ENCODE measurements at regions not wholly inside any gene's neighbourhood (a gene's known extent, or its start where the extent isn't known, plus 50 kb on each side); places are given as distances from the start of the nearest gene placed in this dataset.

GRCh38 chr15:31830591-31830990, 199.7 kb upstream of the CHRNA7 start:
- Mint-ChIP-seq H3K27me3 (peaks cover 15 to 28% of the 10 kb centered on the region in 2 donors), H3K27ac (no peak overlapping the region), H3K36me3 (no peaks in the 10 kb centered on the region), H3K9me3 (peaks cover 0 to 6% (median 0%) of the 10 kb centered on the region in 3 donors), H3K4me1 (no peaks in the 10 kb centered on the region), H3K4me3 (no peak overlapping the region)
- ATAC-seq (replicated peaks in 1 of 4) (no peak), DNase-seq (no peak)
- Histone ChIP-seq H3K9me3 (no peaks in the 10 kb centered on the region), H3K27me3 (replicated peaks in 1 of 2; ENCODE audit: control insufficient read depth in 2 of 2, extremely low read depth in 1 of 2, insufficient read depth in 2 of 2, low read length in 1 of 2) (peaks cover 0 to 13% of the 10 kb centered on the region in 2 experiments), H3K27ac (ENCODE audit: low read length) (no peak overlapping the region), H3K36me3 (ENCODE audit: control insufficient read depth in 2 of 2, extremely low read depth in 1 of 2, insufficient read depth in 1 of 2, low read length in 1 of 2) (no peaks in the 10 kb centered on the region), H3K4me1 (ENCODE audit: control insufficient read depth in 1 of 2, extremely low read depth in 1 of 2, insufficient read depth in 2 of 2, low read length in 2 of 2) (no peaks in the 10 kb centered on the region), H3K4me3 (ENCODE audit: control insufficient read depth in 1 of 2, extremely low read depth in 1 of 2, low read length in 1 of 2) (no peak overlapping the region)
- POLR2A ChIA-PET, result no interaction called here
- CTCF ChIA-PET, result no interaction called here
- WGBS (ENCODE audit: insufficient coverage), result no CpG with 5 or more reads among the region's 1 CpG

GRCh38 chr15:31831596-31831995, 198.7 kb upstream of the CHRNA7 start:
- Mint-ChIP-seq H3K36me3 (no peaks in the 10 kb centered on the region), H3K4me1 (no peaks in the 10 kb centered on the region), H3K27ac (no peak overlapping the region), H3K9me3 (peaks cover 0 to 6% (median 0%) of the 10 kb centered on the region in 3 donors), H3K4me3 (no peak overlapping the region), H3K27me3 (peaks cover 15 to 29% of the 10 kb centered on the region in 2 donors)
- no peak for ATAC-seq (replicated peaks in 1 of 4)
- ChIA-PET POLR2A (no interaction called here), CTCF (no interaction called here)
- Histone ChIP-seq H3K27ac (ENCODE audit: low read length) (no peak overlapping the region), H3K9me3 (no peaks in the 10 kb centered on the region), H3K4me3 (ENCODE audit: control insufficient read depth in 1 of 2, extremely low read depth in 1 of 2, low read length in 1 of 2) (no peak overlapping the region), H3K27me3 (replicated peaks in 1 of 2; ENCODE audit: control insufficient read depth in 2 of 2, extremely low read depth in 1 of 2, insufficient read depth in 2 of 2, low read length in 1 of 2) (peaks cover 0 to 7% of the 10 kb centered on the region in 2 experiments), H3K4me1 (ENCODE audit: control insufficient read depth in 1 of 2, extremely low read depth in 1 of 2, insufficient read depth in 2 of 2, low read length in 2 of 2) (no peaks in the 10 kb centered on the region), H3K36me3 (ENCODE audit: control insufficient read depth in 2 of 2, extremely low read depth in 1 of 2, insufficient read depth in 1 of 2, low read length in 1 of 2) (no peaks in the 10 kb centered on the region)
- DNase-seq, result no peak
- 85% methylated on average over 8 of the region's 10 CpGs for WGBS (ENCODE audit: insufficient coverage)

GRCh38 chr15:31834654-31835053, 195.7 kb upstream of the CHRNA7 start:
- Histone ChIP-seq H3K27ac (ENCODE audit: low read length) (no peak overlapping the region), H3K4me3 (ENCODE audit: control insufficient read depth in 1 of 2, extremely low read depth in 1 of 2, low read length in 1 of 2) (no peak overlapping the region), H3K27me3 (replicated peaks in 1 of 2; ENCODE audit: control insufficient read depth in 2 of 2, extremely low read depth in 1 of 2, insufficient read depth in 2 of 2, low read length in 1 of 2) (peaks cover 0 to 15% of the 10 kb centered on the region in 2 experiments), H3K4me1 (ENCODE audit: control insufficient read depth in 1 of 2, extremely low read depth in 1 of 2, insufficient read depth in 2 of 2, low read length in 2 of 2) (no peaks in the 10 kb centered on the region), H3K36me3 (ENCODE audit: control insufficient read depth in 2 of 2, extremely low read depth in 1 of 2, insufficient read depth in 1 of 2, low read length in 1 of 2) (no peaks in the 10 kb centered on the region), H3K9me3 (no peaks in the 10 kb centered on the region)
- Mint-ChIP-seq H3K27me3 (peaks cover 12 to 27% of the 10 kb centered on the region in 2 donors), H3K36me3 (no peaks in the 10 kb centered on the region), H3K4me1 (no peaks in the 10 kb centered on the region), H3K9me3 (peaks cover 0 to 6% (median 0%) of the 10 kb centered on the region in 3 donors), H3K27ac (no peak overlapping the region), H3K4me3 (no peak overlapping the region)
- ChIA-PET POLR2A (no interaction called here), CTCF (no interaction called here)
- DNase-seq, result no peak
- 67% methylated on average over 1 of the region's 3 CpGs for WGBS (ENCODE audit: insufficient coverage)
- no peak for ATAC-seq (replicated peaks in 1 of 4)

DNA sequence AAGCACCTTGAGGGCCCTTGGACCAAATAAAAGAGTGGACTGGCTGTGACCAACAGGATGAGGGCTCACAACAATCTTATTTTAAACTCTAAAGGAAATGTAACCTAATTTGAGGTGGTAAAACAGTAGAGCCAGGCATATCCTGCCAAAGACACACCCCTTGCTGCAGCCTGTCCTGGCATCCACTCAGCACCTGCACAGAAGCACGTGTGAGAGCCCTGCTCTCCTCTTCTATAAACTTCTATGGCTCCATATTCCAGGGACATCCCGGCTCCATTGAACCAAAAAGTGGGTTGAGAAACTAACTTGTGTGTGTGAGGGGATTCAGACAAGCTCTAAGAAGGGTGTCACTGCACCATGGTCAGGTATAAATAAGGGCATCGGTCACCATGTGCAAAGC, 190.9 kb upstream of the CHRNA7 start:
- H3K4me3 Mint-ChIP-seq, result no peak overlapping the region
- Histone ChIP-seq H3K27me3 (replicated peaks in 1 of 2; ENCODE audit: control insufficient read depth in 2 of 2, extremely low read depth in 1 of 2, insufficient read depth in 2 of 2, low read length in 1 of 2) (peaks cover 0 to 8% of the 10 kb centered on the region in 2 experiments), H3K36me3 (ENCODE audit: control insufficient read depth in 2 of 2, extremely low read depth in 1 of 2, insufficient read depth in 1 of 2, low read length in 1 of 2) (no peaks in the 10 kb centered on the region), H3K4me1 (ENCODE audit: control insufficient read depth in 1 of 2, extremely low read depth in 1 of 2, insufficient read depth in 2 of 2, low read length in 2 of 2) (no peaks in the 10 kb centered on the region), H3K27ac (ENCODE audit: low read length) (no peak overlapping the region), H3K4me3 (ENCODE audit: control insufficient read depth in 1 of 2, extremely low read depth in 1 of 2, low read length in 1 of 2) (no peak overlapping the region), H3K9me3 (no peaks in the 10 kb centered on the region)
- POLR2A ChIA-PET, result no interaction called here
- H3K9me3 Mint-ChIP-seq, result no peaks in the 10 kb centered on the region
- peaks cover 3 to 23% of the 10 kb centered on the region in 2 donors for H3K27me3 Mint-ChIP-seq
- ATAC-seq (replicated peaks in 1 of 4), result no peak
- no peaks in the 10 kb centered on the region for H3K36me3 Mint-ChIP-seq
- CTCF ChIA-PET, result no interaction called here
- DNase-seq, result no peak
- H3K27ac Mint-ChIP-seq, result no peak overlapping the region
- WGBS (ENCODE audit: insufficient coverage), result no CpG with 5 or more reads among the region's 3 CpGs
- H3K4me1 Mint-ChIP-seq, result no peaks in the 10 kb centered on the region

DNA sequence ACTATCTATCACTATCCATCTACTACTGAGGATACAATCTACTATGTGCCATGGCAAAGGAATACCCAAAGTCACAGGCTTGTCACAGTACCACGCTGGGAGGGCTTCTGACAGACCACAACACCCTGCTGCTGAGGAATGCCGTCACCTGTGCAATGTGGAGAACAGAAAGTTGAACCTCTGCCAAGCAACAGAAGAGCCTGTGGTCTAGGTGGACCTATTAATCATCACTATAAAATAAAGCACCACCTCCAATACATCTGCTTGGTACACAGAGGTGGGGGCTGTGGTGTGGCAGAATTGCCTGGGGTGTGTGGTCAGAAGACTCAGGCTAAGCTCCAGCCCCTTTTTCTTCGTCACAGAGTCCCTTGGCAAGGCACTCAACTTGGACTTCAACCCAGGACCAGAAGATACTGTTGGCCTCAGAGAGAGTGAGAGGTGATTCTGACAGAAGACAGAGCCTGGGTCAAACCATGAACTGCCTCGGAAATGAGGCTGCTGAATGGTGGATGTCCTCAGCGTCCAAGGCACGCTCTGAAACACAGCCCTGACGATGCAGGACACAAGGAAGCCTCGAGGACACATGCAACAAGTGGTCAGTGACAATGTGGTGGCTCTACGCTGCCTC, 189.4 kb upstream of the CHRNA7 start:
- Mint-ChIP-seq H3K4me3 (no peak overlapping the region), H3K36me3 (no peaks in the 10 kb centered on the region), H3K9me3 (no peaks in the 10 kb centered on the region), H3K4me1 (no peaks in the 10 kb centered on the region), H3K27ac (no peak overlapping the region), H3K27me3 (peaks cover 8 to 11% of the 10 kb centered on the region in 2 donors)
- Histone ChIP-seq H3K4me1 (ENCODE audit: control insufficient read depth in 1 of 2, extremely low read depth in 1 of 2, insufficient read depth in 2 of 2, low read length in 2 of 2) (no peaks in the 10 kb centered on the region), H3K27me3 (replicated peaks in 1 of 2; ENCODE audit: control insufficient read depth in 2 of 2, extremely low read depth in 1 of 2, insufficient read depth in 2 of 2, low read length in 1 of 2) (peaks cover 0 to 12% of the 10 kb centered on the region in 2 experiments), H3K9me3 (no peaks in the 10 kb centered on the region), H3K36me3 (ENCODE audit: control insufficient read depth in 2 of 2, extremely low read depth in 1 of 2, insufficient read depth in 1 of 2, low read length in 1 of 2) (no peaks in the 10 kb centered on the region), H3K27ac (ENCODE audit: low read length) (no peak overlapping the region), H3K4me3 (ENCODE audit: control insufficient read depth in 1 of 2, extremely low read depth in 1 of 2, low read length in 1 of 2) (no peak overlapping the region)
- WGBS (ENCODE audit: insufficient coverage), result 49% methylated on average over 5 of the region's 9 CpGs
- ATAC-seq (replicated peaks in 1 of 4) (no peak), DNase-seq (no peak)
- ChIA-PET CTCF (interaction anchor here in 1 of 2 donors (0.6 kb wide), 1 partner anchor 34 kb away, joined by 4 read pairs; no protein-coding TSS in a partner anchor), POLR2A (no interaction called here)

GRCh38 chr15:31842532-31843195, 187.7 kb upstream of the CHRNA7 start:
- Mint-ChIP-seq H3K9me3 (no peaks in the 10 kb centered on the region), H3K4me3 (no peak overlapping the region), H3K36me3 (no peaks in the 10 kb centered on the region), H3K27ac (no peak overlapping the region), H3K27me3 (peaks cover 16 to 27% of the 10 kb centered on the region in 2 donors), H3K4me1 (no peaks in the 10 kb centered on the region)
- ChIA-PET CTCF (no interaction called here), POLR2A (no interaction called here)
- H3K4me3 ChIP-seq (ENCODE audit: control insufficient read depth in 1 of 2, extremely low read depth in 1 of 2, low read length in 1 of 2), result no peak overlapping the region
- H3K4me1 ChIP-seq (ENCODE audit: control insufficient read depth in 1 of 2, extremely low read depth in 1 of 2, insufficient read depth in 2 of 2, low read length in 2 of 2), result no peaks in the 10 kb centered on the region
- no peak overlapping the region for H3K27ac ChIP-seq (ENCODE audit: low read length)
- ATAC-seq (replicated peaks in 1 of 4), result no peak
- H3K36me3 ChIP-seq (ENCODE audit: control insufficient read depth in 2 of 2, extremely low read depth in 1 of 2, insufficient read depth in 1 of 2, low read length in 1 of 2), result no peaks in the 10 kb centered on the region
- no peak for DNase-seq
- 79% methylated on average over 4 of the region's 6 CpGs for WGBS (ENCODE audit: insufficient coverage)
- peaks cover 0 to 12% of the 10 kb centered on the region in 2 experiments for H3K27me3 ChIP-seq (replicated peaks in 1 of 2; ENCODE audit: control insufficient read depth in 2 of 2, extremely low read depth in 1 of 2, insufficient read depth in 2 of 2, low read length in 1 of 2)
- H3K9me3 ChIP-seq, result no peaks in the 10 kb centered on the region
